HEK293 (cell line): ENCODE measurements at regions not wholly inside any gene's neighbourhood (a gene's known extent, or its start where the extent isn't known, plus 50 kb on each side); places are given as distances from the start of the nearest gene placed in this dataset.

Source experiments
- CTCF ChIA-PET: fragments of 350-600 bp; formaldehyde crosslinking; extraction: SDS; loops from one replicate; lab custom pipeline; 2021; ENCODE audit warnings: antibody characterized with exemption; lab: Yijun Ruan, JAX
- POLR2A ChIA-PET: fragments of 300-600 bp; formaldehyde crosslinking; extraction: SDS; loops from one replicate; lab custom pipeline; 2020; ENCODE audit warnings: antibody characterized with exemption, inconsistent platforms; lab: Yijun Ruan, JAX
- H3K27ac ChIP-seq: fragments of 200-500 bp; sonication (Bioruptor generic); 2 replicates; pipeline ENCODE4 v1.5.1; 2014; ENCODE audit warnings: low read depth, low read length, control low read depth, inconsistent platforms; ENCODE audit errors: extremely low read depth
- H3K36me3 ChIP-seq, 2 experiments: fragments of 200-500 bp in 1 of 2; sonication (Bioruptor generic) in 1 of 2; 1 replicate in 1 of 2; 2 replicates in 1 of 2; pipeline ENCODE4 v1.5.1; 2014 to 2017; ENCODE audit warnings: inconsistent platforms in 2 of 2, low read length in 2 of 2; ENCODE audit not compliant: control insufficient read depth in 2 of 2, insufficient read depth in 1 of 2
- H3K4me1 ChIP-seq: fragments of 200-500 bp; sonication (Bioruptor generic); 2 replicates; pipeline ENCODE4 v1.5.1; 2014; ENCODE audit warnings: mild to moderate bottlenecking, low read length, inconsistent platforms; ENCODE audit not compliant: control insufficient read depth, insufficient read depth
- H3K4me3 ChIP-seq: 2 replicates; pipeline ENCODE4 v1.5.1; 2011; ENCODE audit warnings: low read depth, mild to moderate bottlenecking, control low read depth, low read length, moderate library complexity
- H3K9me3 ChIP-seq: fragments of 200-500 bp; sonication (Bioruptor generic); 2 replicates; pipeline ENCODE4 v1.5.1; 2014; ENCODE audit warnings: low read depth, low read length, inconsistent platforms; ENCODE audit not compliant: control insufficient read depth, insufficient read depth
- GFI1B ChIP-seq: fragments of 450-650 bp; formaldehyde crosslinking; IDR thresholded peaks from 2 replicates; pipeline ENCODE4 v1.5.1; 2016; ENCODE audit warnings: missing biosample characterization, missing genetic modification characterization
- REPIN1 ChIP-seq: fragments of 450-650 bp; formaldehyde crosslinking; IDR thresholded peaks from 2 replicates; pipeline ENCODE4 v1.5.1; 2017; ENCODE audit warnings: missing biosample characterization, missing genetic modification characterization, low read depth
- TCF7L2 ChIP-seq: IDR thresholded peaks from 2 replicates; pipeline ENCODE4 v1.6.1; 2011; ENCODE audit warnings: low read depth, mild to moderate bottlenecking, inconsistent platforms, low read length, moderate library complexity, borderline replicate concordance
- ZBTB17 ChIP-seq: fragments of 450-650 bp; formaldehyde crosslinking; IDR thresholded peaks from 2 replicates; pipeline ENCODE4 v1.5.1; 2016; ENCODE audit warnings: missing biosample characterization, missing genetic modification characterization
- ZEB2 ChIP-seq: fragments of 450-650 bp; formaldehyde crosslinking; IDR thresholded peaks from 2 replicates; pipeline ENCODE4 v1.5.1; 2016; ENCODE audit warnings: missing biosample characterization, missing genetic modification characterization
- ZFP3 ChIP-seq: fragments of 450-650 bp; formaldehyde crosslinking; IDR thresholded peaks from 2 replicates; pipeline ENCODE4 v1.5.1; 2016; ENCODE audit warnings: low read depth, missing biosample characterization, missing genetic modification characterization
- ZNF10 ChIP-seq: fragments of 450-650 bp; formaldehyde crosslinking; IDR thresholded peaks from 2 replicates; pipeline ENCODE4 v1.5.1; 2017; ENCODE audit warnings: missing biosample characterization, missing genetic modification characterization
- ZNF19 ChIP-seq: fragments of 450-650 bp; formaldehyde crosslinking; IDR thresholded peaks from 2 replicates; pipeline ENCODE4; 2016; ENCODE audit warnings: missing biosample characterization, missing genetic modification characterization, low read depth
- ZNF2 ChIP-seq: fragments of 450-650 bp; formaldehyde crosslinking; IDR thresholded peaks from 2 replicates; pipeline ENCODE4 v1.5.1; 2016; ENCODE audit warnings: missing biosample characterization, missing genetic modification characterization
- ZNF350 ChIP-seq: fragments of 450-650 bp; formaldehyde crosslinking; IDR thresholded peaks from 2 replicates; pipeline ENCODE4 v1.5.0; 2017; ENCODE audit warnings: missing biosample characterization, mild to moderate bottlenecking, missing genetic modification characterization
- ZNF404 ChIP-seq: fragments of 450-650 bp; formaldehyde crosslinking; IDR thresholded peaks from 2 replicates; pipeline ENCODE4 v1.5.1; 2017; ENCODE audit warnings: missing biosample characterization, missing genetic modification characterization
- ZNF501 ChIP-seq: fragments of 450-650 bp; formaldehyde crosslinking; IDR thresholded peaks from 2 replicates; pipeline ENCODE4 v1.5.1; 2016; ENCODE audit warnings: missing biosample characterization, missing genetic modification characterization
- ZNF521 ChIP-seq: fragments of 450-650 bp; formaldehyde crosslinking; IDR thresholded peaks from 2 replicates; pipeline ENCODE4 v1.5.1; 2017; ENCODE audit warnings: missing biosample characterization, mild to moderate bottlenecking, missing genetic modification characterization
- ZNF529 ChIP-seq: fragments of 450-650 bp; formaldehyde crosslinking; IDR thresholded peaks from 2 replicates; pipeline ENCODE4 v1.5.1; 2017; ENCODE audit warnings: missing genetic modification characterization, missing biosample characterization; ENCODE audit not compliant: insufficient replicate concordance
- ZNF549 ChIP-seq: fragments of 450-650 bp; IDR thresholded peaks from 2 replicates; pipeline ENCODE4 v1.5.1; 2018; ENCODE audit warnings: missing biosample characterization, missing genetic modification characterization, mild to moderate bottlenecking, inconsistent platforms, moderate library complexity
- ZNF558 ChIP-seq: fragments of 450-650 bp; formaldehyde crosslinking; IDR thresholded peaks from 2 replicates; pipeline ENCODE4 v1.5.1; 2016; ENCODE audit warnings: missing biosample characterization, missing genetic modification characterization
- ZNF658 ChIP-seq: fragments of 450-650 bp; formaldehyde crosslinking; IDR thresholded peaks from 2 replicates; pipeline ENCODE4; 2016; ENCODE audit warnings: missing biosample characterization, missing genetic modification characterization
- ZNF664 ChIP-seq: fragments of 450-650 bp; formaldehyde crosslinking; IDR thresholded peaks from 2 replicates; pipeline ENCODE4 v1.5.1; 2016; ENCODE audit warnings: missing biosample characterization, missing genetic modification characterization
- ZNF701 ChIP-seq: fragments of 450-650 bp; formaldehyde crosslinking; IDR thresholded peaks from 2 replicates; pipeline ENCODE4 v1.5.1; 2016; ENCODE audit warnings: missing biosample characterization, missing genetic modification characterization
- ZNF776 ChIP-seq: fragments of 450-650 bp; formaldehyde crosslinking; IDR thresholded peaks from 2 replicates; pipeline ENCODE4 v1.5.0; 2017; ENCODE audit warnings: missing biosample characterization, missing genetic modification characterization, borderline replicate concordance
- ZNF777 ChIP-seq: fragments of 450-650 bp; formaldehyde crosslinking; IDR thresholded peaks from 2 replicates; pipeline ENCODE4 v1.5.1; 2017; ENCODE audit warnings: missing biosample characterization, missing genetic modification characterization, borderline replicate concordance
- TF ChIP-seq, protein P1 (sequence below): fragments of 450-650 bp; formaldehyde crosslinking; IDR thresholded peaks from 2 replicates; pipeline ENCODE4 v1.5.1; 2016; ENCODE audit warnings: missing biosample characterization, missing genetic modification characterization
- TF ChIP-seq, protein P2 (sequence below): fragments of 450-650 bp; formaldehyde crosslinking; IDR thresholded peaks from 2 replicates; pipeline ENCODE4 v1.5.1; 2017; ENCODE audit warnings: missing biosample characterization, missing genetic modification characterization
- TF ChIP-seq, protein P3 (sequence below): fragments of 450-650 bp; formaldehyde crosslinking; IDR thresholded peaks from 2 replicates; pipeline ENCODE4 v1.5.1; 2016; ENCODE audit warnings: missing biosample characterization, missing genetic modification characterization
- TF ChIP-seq, protein P4 (sequence below): fragments of 450-650 bp; formaldehyde crosslinking; IDR thresholded peaks from 2 replicates; pipeline ENCODE4 v1.5.1; 2016; ENCODE audit warnings: missing biosample characterization, missing genetic modification characterization, low read depth

DNA sequence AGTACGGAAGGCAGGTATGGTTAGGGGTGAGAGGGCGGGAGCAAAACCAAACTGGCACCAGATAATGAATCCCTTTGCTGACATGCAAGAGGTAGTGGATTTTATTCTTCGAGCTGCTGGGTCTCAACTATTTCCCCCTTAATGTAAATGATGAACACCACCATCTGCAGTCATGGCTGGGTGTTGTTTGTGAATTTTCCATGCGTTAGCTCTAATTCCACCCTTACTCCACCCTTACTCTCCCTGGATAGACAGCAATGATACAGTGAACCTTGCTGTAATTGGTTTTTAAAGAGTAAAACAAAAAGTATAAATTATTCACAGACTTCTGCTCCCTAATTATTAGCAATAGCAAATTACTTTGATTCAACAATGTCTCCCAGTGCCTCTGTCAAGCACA, 74.5 kb upstream of the PDE1C start:
- Histone ChIP-seq H3K36me3 (no peaks in the 10 kb centered on the region), H3K9me3 (no peaks in the 10 kb centered on the region), H3K4me3 (no peak overlapping the region), H3K27ac (no peak overlapping the region), H3K4me1 (no peaks in the 10 kb centered on the region)
- ChIA-PET POLR2A (no interaction called here), CTCF (interaction anchor here (1.0 kb wide), 1 partner anchor 20 kb away, joined by 3 read pairs; no protein-coding TSS in a partner anchor)
- TF ChIP-seq ZBTB17 (tag by site-specific recombination) (no peak), ZNF658 (tag by site-specific recombination) (no peak), ZNF350 (no peak), ZFP3 (tag by site-specific recombination) (no peak), ZNF19 (tag by site-specific recombination) (no peak)
- TF ChIP-seq, protein P1, sequence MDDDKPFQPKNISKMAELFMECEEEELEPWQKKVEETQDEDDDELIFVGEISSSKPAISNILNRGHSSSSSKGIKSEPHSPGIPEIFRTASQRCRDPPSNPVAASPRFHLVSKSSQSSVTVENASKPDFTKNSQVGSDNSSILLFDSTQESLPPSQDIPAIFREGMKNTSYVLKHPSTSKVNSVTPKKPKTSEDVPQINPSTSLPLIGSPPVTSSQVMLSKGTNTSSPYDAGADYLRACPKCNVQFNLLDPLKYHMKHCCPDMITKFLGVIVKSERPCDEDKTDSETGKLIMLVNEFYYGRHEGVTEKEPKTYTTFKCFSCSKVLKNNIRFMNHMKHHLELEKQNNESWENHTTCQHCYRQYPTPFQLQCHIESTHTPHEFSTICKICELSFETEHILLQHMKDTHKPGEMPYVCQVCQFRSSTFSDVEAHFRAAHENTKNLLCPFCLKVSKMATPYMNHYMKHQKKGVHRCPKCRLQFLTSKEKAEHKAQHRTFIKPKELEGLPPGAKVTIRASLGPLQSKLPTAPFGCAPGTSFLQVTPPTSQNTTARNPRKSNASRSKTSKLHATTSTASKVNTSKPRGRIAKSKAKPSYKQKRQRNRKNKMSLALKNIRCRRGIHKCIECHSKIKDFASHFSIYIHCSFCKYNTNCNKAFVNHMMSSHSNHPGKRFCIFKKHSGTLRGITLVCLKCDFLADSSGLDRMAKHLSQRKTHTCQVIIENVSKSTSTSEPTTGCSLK (tag by site-specific recombination), result no peak

DNA sequence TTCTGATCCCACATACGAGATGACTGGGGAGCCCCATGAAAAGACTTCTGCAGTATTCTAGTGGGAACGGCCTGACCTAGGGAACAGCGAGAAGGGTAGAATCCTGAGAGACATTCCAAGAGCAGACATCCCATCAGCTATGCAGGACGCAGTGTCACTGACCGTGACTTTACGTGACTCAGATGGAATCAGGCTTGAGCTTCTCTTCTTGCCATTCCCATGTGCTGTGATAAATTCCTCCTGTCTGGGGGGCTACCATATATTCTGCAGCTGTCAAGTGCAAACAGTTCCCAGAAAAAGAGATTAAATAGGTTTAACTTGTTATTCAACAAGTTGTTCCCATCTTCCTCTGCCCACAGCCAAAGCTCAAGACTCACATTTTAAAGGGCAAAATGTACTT, 73.1 kb upstream of the PDE1C start:
- Histone ChIP-seq H3K4me3 (no peak overlapping the region), H3K9me3 (no peaks in the 10 kb centered on the region), H3K27ac (no peak overlapping the region), H3K36me3 (no peaks in the 10 kb centered on the region), H3K4me1 (no peaks in the 10 kb centered on the region)
- TF ChIP-seq ZNF501 (tag by site-specific recombination), result no peak
- TF ChIP-seq TCF7L2, result no peak
- TF ChIP-seq ZFP3 (tag by site-specific recombination), result no peak
- no peak for TF ChIP-seq ZNF701 (tag by site-specific recombination)
- TF ChIP-seq ZEB2 (tag by site-specific recombination), result no peak
- no peak for TF ChIP-seq ZNF777 (tag by site-specific recombination)
- no peak for TF ChIP-seq ZNF521 (tag by site-specific recombination)
- no peak for TF ChIP-seq ZNF529 (tag by site-specific recombination)
- TF ChIP-seq, protein P2, sequence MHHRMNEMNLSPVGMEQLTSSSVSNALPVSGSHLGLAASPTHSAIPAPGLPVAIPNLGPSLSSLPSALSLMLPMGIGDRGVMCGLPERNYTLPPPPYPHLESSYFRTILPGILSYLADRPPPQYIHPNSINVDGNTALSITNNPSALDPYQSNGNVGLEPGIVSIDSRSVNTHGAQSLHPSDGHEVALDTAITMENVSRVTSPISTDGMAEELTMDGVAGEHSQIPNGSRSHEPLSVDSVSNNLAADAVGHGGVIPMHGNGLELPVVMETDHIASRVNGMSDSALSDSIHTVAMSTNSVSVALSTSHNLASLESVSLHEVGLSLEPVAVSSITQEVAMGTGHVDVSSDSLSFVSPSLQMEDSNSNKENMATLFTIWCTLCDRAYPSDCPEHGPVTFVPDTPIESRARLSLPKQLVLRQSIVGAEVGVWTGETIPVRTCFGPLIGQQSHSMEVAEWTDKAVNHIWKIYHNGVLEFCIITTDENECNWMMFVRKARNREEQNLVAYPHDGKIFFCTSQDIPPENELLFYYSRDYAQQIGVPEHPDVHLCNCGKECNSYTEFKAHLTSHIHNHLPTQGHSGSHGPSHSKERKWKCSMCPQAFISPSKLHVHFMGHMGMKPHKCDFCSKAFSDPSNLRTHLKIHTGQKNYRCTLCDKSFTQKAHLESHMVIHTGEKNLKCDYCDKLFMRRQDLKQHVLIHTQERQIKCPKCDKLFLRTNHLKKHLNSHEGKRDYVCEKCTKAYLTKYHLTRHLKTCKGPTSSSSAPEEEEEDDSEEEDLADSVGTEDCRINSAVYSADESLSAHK (tag by site-specific recombination), result no peak
- TF ChIP-seq ZNF776 (tag by site-specific recombination), result no peak
- TF ChIP-seq ZNF2 (tag by site-specific recombination), result no peak
- POLR2A ChIA-PET, result no interaction called here
- CTCF ChIA-PET, result interaction anchor here (1.0 kb wide), 1 partner anchor 22 kb away, joined by 3 read pairs; no protein-coding TSS in a partner anchor

DNA sequence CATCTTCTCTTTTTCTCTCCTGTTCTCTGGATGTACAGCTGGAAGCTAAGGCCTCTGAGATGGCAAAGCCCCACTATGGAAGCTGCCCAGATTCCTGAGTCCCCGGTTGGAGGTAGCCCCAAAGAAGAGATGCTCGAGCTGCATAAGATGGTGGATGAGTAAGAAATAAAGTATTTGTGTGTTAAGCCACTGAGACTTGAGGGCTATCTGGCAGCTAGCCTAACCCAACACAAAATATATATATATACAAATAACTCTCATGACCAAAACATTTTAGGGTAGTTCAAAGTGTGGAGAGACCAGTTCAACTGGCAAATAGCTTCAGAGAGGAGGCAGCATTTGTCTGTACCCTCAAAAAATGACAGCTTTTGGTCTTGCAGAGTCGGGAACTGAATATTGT, 72.4 kb upstream of the PDE1C start:
- H3K36me3 ChIP-seq, result no peaks in the 10 kb centered on the region
- no peak overlapping the region for H3K27ac ChIP-seq
- H3K4me3 ChIP-seq, result no peak overlapping the region
- CTCF ChIA-PET, result no interaction called here
- H3K4me1 ChIP-seq, result no peaks in the 10 kb centered on the region
- no peaks in the 10 kb centered on the region for H3K9me3 ChIP-seq
- POLR2A ChIA-PET, result no interaction called here
- TF ChIP-seq ZNF664 (tag by site-specific recombination) (no peak), ZNF404 (tag by site-specific recombination) (no peak), ZNF558 (tag by site-specific recombination) (no peak), REPIN1 (no peak), ZNF549 (tag by site-specific recombination) (no peak), ZNF10 (no peak), GFI1B (tag by site-specific recombination) (no peak)
- TF ChIP-seq, protein P3, sequence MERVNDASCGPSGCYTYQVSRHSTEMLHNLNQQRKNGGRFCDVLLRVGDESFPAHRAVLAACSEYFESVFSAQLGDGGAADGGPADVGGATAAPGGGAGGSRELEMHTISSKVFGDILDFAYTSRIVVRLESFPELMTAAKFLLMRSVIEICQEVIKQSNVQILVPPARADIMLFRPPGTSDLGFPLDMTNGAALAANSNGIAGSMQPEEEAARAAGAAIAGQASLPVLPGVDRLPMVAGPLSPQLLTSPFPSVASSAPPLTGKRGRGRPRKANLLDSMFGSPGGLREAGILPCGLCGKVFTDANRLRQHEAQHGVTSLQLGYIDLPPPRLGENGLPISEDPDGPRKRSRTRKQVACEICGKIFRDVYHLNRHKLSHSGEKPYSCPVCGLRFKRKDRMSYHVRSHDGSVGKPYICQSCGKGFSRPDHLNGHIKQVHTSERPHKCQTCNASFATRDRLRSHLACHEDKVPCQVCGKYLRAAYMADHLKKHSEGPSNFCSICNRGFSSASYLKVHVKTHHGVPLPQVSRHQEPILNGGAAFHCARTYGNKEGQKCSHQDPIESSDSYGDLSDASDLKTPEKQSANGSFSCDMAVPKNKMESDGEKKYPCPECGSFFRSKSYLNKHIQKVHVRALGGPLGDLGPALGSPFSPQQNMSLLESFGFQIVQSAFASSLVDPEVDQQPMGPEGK (tag by site-specific recombination), result no peak
- TF ChIP-seq, protein P4, sequence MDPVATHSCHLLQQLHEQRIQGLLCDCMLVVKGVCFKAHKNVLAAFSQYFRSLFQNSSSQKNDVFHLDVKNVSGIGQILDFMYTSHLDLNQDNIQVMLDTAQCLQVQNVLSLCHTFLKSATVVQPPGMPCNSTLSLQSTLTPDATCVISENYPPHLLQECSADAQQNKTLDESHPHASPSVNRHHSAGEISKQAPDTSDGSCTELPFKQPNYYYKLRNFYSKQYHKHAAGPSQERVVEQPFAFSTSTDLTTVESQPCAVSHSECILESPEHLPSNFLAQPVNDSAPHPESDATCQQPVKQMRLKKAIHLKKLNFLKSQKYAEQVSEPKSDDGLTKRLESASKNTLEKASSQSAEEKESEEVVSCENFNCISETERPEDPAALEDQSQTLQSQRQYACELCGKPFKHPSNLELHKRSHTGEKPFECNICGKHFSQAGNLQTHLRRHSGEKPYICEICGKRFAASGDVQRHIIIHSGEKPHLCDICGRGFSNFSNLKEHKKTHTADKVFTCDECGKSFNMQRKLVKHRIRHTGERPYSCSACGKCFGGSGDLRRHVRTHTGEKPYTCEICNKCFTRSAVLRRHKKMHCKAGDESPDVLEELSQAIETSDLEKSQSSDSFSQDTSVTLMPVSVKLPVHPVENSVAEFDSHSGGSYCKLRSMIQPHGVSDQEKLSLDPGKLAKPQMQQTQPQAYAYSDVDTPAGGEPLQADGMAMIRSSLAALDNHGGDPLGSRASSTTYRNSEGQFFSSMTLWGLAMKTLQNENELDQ (tag by site-specific recombination), result no peak
